GM12892 (cell line): ENCODE measurements at regions not wholly inside any gene's neighbourhood (a gene's known extent, or its start where the extent isn't known, plus 50 kb on each side); places are given as distances from the start of the nearest gene placed in this dataset.

ENCODE experiments used
- POLR2A ChIP-seq: IDR thresholded peaks from 2 replicates; pipeline ENCODE4 v1.6.1; 2011; ENCODE audit warnings: low read depth, low read length, control low read depth
- POLR2AphosphoS5 ChIP-seq: IDR thresholded peaks from 2 replicates; pipeline ENCODE4 v1.6.1; 2011; ENCODE audit warnings: low read depth, low read length, control low read depth
- TAF1 ChIP-seq: IDR thresholded peaks from 2 replicates; pipeline ENCODE4 v1.6.1; 2011; ENCODE audit warnings: low read depth, mild to moderate bottlenecking, control low read depth, low read length, borderline replicate concordance

- TF ChIP-seq TAF1 (no peak), POLR2A (no peak), POLR2AphosphoS5 (no peak)
Measured at GRCh38 chr14:71408362-71409030, 501.2 kb downstream of the PCNX1 start.
